Ramos (cell line): ENCODE measurements at regions not wholly inside any gene's neighbourhood (a gene's known extent, or its start where the extent isn't known, plus 50 kb on each side); places are given as distances from the start of the nearest gene placed in this dataset.

Experiments used
- in situ Hi-C: fragments of 300-500 bp; cut with MboI; formaldehyde crosslinking; loops from one replicate; pipeline ENCODE4 v1.14.3; 2022; ENCODE audit warnings: low sequenced_read_pairs; ENCODE audit not compliant: unreplicated experiment

DNA sequence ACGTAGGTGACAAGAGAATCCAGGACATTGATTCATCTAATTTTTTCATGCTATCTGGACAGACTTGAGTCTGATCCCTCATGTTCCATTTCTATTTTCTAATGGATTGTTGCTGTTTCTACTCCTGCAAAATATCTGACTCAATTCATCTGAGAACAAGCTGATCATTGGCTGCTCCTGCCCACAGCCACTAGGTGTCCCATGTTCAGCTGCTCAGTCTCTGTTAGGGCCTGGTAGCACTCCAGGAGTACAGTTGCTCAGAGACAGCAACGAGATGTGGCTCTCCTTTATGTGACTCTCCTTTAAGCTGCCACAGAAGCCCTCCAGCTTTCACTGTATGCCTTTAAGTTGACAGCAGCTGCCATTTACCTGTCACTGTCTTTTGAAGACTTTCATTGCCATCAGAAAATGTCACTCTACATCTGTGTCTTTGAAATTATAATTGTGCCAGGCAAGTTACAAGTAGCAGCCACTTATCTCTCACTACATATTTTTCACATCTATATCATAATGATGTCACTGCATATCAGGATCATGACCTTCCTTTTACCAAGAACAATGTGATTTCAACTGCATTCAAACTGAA lies 1944.2 kb upstream of the NUDT12 start:
- in situ Hi-C loops = no loop called here

DNA sequence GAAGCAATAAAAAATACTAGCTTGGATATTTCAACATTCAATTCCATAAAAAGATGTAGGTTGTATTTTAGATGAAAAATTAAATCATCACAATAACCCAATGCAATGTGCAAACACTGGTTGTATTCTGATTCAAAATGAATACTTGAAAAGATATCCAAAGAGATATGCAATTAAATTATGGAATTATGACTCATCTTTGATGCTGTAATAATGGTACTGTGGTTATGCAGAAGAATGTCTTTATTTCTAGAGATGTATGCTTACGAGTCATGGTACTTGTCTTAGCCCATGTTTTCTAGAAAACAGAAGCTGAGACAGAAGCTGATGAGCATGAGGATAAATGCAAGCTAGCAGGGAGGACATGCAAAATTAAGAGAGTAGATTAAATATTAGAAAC lies 1941.4 kb upstream of the NUDT12 start:
- in situ Hi-C loops = no loop called here

DNA sequence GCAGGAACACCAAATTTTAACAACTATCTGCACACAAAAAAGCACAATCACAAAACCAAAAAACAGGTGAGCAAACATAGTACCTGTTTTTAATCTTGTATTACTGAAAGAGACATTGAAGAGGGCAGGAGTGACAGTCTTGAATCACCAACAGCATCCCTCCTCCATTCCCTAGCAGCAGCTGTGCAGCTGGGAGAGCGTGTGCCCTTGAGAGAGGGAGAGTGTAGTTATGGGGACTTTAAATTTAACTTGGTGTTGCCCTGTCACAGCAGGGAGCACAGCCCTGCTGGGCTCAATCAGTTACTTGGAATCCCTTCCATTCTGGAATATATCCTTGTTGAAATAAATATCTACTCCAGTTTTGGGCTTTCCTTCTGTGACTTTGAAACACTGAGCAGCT lies 1938.7 kb upstream of the NUDT12 start:
- in situ Hi-C loops = no loop called here

DNA sequence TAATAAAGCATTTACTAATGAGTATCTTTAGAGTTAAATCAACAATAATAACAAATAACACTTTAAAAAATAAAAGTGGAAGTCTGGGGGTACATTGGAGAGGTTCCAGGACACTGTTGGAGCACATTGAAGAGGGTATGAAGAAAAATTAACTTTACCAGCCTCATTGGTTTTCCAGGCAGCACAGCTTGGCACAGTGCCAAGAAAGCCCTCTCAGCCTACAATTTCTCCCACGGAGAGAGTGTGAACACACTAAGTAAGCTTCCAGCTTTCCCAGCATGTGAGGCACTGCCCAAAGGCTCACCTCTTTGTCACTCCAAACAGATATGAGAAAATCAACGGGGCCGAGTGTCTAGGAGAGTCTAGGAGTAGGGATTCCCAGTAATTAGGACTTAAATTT lies 1912.8 kb upstream of the NUDT12 start:
- in situ Hi-C loops = no loop called here

DNA sequence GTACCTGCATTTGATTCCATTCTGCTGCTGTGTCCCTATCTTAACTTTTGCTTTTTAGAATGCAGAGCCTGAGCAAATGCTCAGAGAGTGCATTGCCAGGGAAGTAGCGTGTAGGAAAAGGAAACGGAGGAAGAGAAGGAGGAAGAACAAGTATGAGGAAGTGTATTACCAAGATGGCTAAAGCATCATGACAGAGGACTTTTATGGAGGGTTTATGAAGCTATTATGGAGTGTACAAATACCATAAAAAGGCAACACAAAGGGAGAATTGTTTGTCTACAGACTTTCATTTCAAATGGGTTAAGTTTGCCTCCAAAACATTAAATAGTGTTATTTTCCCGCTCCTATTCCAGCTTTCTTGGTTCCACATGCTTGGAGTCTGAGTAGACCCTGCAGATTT lies 1899.8 kb upstream of the NUDT12 start:
- in situ Hi-C loops = no loop called here

DNA sequence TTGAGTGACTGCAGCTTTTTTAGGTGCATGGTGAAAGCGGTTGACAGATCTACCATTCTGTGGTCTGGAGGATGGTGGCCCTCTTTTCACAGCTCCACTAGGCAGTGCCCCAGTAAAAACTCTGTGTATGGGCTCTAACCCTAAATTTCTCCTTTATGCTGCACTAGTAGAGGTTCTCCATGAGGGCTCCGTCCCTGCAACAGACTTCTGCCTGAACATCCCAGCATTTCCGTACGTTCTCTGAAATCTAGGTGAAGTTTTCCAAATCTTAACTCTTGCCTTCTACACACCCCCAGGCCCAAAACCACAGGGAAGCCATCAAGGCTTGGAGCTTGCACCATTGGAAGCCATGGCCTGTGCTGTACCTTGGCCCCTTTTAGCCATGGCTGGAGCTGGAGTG lies 1898.1 kb upstream of the NUDT12 start:
- in situ Hi-C loops = no loop called here

DNA sequence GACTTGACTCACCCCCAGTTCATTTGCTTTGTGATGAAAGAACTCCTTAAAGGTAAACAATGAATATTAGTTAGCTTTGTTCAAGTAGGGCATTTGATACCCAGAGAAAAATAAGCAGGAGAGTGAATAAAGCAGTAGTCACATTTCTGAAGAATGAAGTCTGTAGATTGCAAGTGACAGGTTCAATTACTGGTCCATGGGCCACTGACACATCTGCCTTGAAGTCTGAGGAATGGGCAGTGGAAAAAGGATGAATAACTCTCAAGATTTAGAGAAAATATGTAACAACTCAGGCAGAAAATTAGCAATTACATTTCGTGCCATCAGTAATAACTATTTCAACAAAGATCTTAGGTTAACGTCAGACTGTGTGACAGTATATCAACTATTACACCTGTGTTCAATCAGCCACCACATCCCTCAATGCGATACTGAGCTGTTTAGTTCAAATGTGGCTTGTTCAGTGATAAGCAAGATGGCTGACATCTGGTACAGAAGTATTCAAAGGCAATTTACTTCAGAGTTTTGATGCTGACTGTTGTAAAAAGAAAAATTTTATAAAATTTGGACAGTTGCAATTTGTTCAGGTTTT lies 1890.7 kb upstream of the NUDT12 start:
- in situ Hi-C loops = no loop called here

DNA sequence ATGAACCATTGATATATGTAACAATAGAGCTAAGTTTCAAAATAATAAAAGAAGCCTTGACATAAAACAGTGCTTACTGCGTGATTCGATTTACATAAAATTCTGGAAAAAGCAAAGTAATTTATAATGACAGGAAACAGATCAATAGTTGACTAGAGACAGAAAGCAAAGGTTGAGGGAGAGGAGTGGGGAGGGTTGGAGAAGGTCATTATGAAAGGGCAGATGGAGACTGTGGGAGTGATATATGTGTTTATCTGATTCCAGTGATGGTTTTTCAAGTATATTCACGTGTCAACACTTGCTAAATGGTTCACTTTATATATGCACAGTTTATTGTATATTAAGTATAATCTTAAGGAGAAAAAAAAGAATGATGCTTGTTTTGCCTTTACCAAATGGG lies 1885.7 kb upstream of the NUDT12 start:
- in situ Hi-C loops = no loop called here

DNA sequence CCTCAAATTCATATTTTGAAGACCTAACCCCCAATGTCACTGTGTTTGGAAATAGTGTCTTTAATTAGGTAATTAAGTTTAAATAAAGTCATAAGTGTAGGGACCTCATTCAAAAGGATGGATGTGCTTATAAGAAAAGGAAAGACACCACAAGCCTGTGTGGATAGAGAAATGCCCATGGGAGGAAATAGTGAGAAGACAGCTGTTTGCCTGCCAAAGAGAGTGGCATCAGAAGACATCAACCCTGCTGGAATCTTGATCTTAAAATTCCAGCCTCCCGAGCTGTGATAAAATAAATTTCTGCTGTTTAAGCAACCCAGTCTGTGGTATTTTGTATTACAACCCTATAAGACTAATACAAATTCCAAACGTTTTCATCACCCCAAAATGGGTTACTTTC lies 1867.9 kb upstream of the NUDT12 start:
- in situ Hi-C loops = no loop called here

DNA sequence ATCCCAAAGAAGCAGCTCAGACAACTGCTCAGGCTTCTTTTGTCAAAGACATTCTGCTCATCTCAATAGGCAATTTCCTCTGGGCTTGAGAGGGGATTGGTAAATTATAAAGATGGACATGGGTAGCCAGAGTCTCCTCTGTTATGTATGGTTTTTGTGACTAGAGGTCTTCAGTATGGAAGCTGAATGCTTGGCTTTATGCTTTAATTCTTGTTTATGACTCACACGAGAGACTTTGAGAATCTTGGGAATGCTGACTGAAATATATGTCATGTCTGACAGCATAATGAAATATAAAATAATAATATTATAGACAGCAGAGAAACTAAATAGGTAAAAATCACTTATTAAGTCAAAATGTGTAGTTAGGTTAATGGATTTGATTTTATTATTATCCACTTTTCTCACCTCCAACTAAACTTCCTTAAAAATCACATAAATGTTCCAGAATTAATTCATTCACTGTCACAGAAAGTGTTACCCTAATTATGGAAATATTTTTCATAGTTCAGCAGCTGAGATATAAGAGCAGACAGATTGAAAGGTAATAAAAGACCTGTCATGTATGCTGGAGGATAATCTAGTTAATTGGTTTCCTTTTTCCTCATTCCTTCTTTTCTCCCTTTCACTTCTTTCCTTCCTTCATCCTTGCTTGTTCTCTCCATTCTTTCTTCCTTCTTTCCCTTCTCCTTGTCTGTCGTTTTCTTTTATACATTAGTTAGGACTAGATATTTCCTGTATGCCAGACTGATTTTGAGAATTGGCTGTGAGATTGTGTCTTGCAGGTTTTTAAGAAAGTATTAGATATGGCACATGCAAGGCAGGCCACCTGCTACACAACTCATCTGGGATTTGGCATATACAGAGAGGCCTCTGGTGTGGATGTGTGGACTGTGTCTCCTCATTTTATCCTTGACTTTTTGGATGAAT lies 1866.1 kb upstream of the NUDT12 start:
- in situ Hi-C loops = no loop called here

DNA sequence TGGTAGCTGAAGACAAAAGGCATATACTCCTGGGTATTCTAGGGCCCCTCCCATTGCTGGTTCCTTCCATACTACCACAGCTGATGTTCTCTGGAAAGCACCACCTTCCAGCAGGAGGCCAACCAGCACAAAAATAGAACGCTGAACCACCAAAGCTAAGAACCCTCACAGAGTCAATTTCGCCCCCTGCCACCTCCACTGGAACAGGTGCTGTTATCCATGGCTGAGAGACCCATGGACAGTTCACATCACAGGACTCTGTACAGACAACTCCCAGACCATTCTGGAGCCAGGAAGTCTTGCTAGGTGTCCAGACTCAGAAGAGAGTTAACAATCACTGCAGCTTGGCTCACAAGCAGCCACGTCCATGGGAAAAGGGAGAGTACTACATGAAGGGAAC lies 1851.5 kb upstream of the NUDT12 start:
- in situ Hi-C loops = no loop called here

DNA sequence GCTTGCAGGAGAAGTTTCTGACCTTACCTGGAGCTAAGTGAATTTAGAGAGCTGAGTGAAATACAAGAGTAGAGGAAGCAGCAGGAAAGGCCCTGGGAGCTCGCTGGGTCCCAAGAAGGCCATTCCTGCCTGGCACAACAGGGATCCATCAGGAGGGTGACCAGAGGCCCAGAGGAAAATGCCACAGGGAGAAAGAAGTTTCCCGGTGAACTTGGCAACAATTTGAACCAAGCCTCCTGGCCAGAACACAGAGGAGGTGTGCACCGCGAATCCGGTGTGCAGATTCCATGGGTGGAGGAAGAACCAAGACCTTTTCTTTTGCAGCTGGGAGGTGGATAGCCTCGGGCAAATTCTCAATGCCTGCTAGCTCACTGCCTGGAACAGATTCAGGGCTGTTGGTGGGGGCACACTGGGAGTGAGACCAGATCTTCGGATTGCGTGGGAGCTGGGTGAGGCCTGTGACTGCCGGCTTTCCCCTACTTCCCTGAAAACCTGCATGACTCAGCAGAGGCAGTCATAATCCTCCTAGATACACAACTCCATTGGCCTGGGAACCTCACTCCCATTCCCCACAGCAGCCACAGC lies 1850.9 kb upstream of the NUDT12 start:
- in situ Hi-C loops = no loop called here

DNA sequence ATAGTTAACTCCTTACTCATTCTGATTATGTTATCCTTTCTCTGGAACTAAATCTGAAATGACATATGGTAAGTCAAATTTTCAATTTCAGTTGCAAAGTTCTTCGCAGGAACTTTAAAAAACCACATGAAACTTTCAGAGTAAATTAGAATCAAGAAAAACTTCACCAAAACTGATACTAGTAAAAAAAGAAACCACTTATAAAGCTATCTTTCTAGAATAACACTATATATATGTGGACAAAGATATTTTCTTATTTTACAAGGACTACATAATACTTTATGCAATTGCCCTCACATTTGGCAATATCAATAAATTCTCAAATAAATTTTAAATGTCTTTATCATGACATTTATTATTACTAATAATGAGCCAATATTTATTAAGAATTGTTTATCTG lies 1847.1 kb upstream of the NUDT12 start:
- in situ Hi-C loops = no loop called here

DNA sequence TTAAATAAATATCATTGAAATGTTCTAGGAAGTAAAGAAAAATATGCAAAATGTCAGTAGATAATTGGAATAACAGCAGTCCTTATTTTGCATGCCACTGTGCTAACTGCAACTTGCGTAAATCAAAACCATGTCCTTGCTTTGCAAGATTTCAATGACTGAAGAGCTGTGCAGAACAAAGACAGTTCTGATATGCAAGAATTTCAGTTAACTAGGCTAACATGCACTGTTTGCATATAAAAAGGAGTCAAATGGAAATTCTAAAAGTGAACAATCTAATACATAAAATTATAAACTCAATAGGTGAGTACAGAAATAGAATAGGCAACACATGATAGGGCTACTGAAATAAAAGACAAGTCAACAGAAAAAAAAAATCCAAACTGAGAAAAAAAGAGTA lies 1844.6 kb upstream of the NUDT12 start:
- in situ Hi-C loops = no loop called here

DNA sequence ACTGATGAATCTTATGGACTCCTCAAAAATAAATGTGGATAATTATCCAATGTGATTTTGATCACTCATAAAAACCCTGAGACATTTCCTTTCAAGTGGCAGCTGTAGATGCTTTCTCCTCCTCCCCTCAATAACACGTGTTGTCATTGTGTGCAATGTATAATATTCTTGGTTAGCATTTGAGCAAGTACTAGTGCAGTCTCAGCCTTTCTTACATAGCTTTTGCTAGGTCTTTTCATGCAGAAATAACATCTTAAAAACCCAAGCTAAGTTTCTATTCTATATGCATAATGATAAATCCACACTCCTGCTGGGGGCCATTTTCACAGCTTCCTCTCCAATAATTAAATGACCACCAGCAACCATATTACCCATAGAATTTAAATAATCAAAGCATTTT lies 1835.2 kb upstream of the NUDT12 start:
- in situ Hi-C loops = no loop called here

DNA sequence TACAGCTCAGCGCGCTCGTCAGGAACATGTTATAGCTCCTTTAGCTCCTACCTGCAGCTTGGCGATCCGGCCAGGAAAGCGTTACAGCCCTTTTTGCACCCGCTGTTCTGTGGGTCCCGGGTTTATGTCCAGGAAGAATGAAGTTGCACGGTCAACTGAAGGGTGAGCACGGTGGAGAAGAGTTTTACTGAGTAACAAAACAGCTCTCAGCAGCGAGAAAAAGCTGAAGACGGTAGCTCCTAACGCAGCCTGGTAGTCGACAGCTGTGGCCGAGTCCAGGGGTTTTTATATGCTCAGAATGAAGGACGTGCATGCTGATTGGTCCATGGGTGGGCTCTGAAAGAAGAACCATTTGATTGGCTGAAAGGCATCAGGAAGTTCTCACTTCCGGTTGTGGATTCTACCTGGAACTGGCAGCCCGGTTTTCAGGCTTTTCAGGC lies 1830.1 kb upstream of the NUDT12 start:
- in situ Hi-C loops = no loop called here

DNA sequence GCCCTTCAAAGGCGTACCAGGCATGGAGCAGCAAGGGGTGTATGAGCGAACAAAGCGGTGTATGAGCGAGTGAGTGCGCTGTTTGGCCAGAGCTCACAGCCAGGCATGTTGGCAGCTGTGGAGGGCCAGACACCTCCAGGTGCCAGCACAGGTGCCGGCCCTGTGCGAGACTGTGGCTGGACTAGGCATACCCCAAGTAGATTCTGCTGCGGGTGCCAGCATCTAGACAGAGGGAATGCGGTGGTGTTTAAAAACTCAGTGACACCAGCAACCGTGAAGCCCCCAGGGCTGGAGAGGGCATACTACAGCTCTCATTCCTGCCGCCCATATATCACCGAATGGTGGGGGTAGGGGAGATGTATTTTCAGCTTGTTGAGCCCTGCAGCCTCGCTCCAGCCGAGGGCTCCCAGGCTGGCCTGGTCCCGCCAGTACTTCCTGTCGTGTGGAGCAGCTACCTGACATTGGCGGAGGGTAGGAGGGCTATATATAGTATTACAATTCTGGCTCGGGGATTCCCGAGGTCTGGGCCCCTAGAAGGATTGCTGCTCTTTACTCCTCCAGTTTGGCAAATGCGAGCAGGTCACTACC lies 1829.6 kb upstream of the NUDT12 start:
- in situ Hi-C loops = no loop called here

DNA sequence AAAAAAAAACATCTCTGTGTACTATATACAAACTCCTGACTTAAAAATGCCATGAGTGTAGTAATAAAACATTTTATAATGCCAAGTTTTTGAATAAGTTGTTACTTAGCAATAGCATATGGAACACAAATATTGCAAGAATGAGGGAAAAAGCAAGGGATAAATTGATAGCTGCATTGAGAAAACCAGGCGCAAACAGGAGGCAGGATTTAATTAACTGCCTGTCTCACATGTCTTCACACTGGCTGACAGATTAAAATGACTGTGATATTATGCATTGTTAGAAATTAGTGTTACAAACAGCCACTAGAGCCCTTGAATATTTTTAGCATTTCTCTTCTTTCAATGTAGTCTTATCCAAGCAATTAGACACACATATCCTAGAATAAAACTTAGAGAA lies 1817.5 kb upstream of the NUDT12 start:
- in situ Hi-C loops = no loop called here

DNA sequence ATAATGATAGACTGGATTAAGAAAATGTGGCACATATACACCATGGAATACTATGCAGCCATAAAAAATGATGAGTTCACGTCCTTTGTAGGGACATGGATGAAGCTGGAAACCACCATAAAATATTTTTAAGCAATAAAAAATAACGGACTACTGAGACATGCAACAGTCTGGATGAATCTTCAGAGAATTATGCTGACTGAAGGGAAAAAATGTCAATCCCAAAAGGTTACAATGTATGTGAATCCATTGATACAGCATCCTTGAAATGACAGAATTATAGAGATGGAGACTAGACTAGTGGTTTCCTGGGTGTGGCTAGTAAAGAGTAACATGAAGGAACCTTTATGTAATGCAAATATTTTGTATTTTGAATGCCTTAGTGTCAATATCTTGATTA lies 1808.6 kb upstream of the NUDT12 start:
- in situ Hi-C loops = no loop called here

DNA sequence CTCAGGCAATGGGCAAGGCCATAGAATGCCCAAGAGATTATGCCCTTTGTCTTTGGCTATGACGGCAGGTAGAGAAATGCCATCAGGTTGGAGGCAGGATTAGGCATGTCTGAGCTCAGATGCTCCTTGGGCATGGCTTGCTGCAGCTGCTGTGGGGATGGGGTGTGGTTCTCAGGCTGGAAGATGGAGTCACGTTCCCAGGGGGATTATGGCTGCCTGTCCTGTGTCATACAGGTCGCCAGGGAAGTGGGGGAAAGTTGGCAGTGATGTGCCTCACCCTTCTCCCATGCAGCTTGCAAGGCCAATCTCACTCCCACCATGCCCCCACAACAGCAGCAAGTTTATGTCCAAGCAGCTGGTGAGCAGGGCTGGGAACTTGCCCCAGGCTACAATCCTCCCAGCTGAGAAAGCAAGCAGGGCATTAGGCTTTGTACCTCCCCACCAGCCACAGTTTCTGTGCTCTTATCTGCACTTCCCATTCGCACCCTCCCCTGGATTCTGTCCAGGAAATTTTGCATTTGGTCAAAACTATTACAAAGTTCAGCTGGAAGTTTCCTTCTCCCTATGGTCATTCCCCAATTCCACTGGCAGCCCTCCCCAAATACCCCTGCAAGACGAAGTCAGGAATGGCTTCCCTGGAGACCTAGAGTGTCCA lies 1788.0 kb upstream of the NUDT12 start:
- in situ Hi-C loops = no loop called here
